Esophagus squamous epithelium (tissue), 5 donors: ENCODE measurements at regions not wholly inside any gene's neighbourhood (a gene's known extent, or its start where the extent isn't known, plus 50 kb on each side); places are given as distances from the start of the nearest gene placed in this dataset.
"Not testable (repeated sequence)": the region's sequence is repeated elsewhere in the genome, so short reads cannot be mapped to it uniquely, and the experiment has no call there.

Experiments
- DNase-seq: peaks from one replicate; lab custom pipeline; 2025; lab: John Stamatoyannopoulos, UW
- H3K27ac ChIP-seq, 4 donors: fragments of 200-600 bp; sonication (generic); one replicate each; pipeline ENCODE4 v1.5.1; 2016 to 2019; ENCODE audit warnings: mild to moderate bottlenecking in 1 of 4
- H3K27me3 ChIP-seq, 4 donors: fragments of 200-600 bp; sonication (generic); 1 replicate in 3 of 4; 2 replicates in 1 of 4; pipeline versions ENCODE4 v1.5.1 to v1.6.0; 2017 to 2021; ENCODE audit warnings: antibody characterized with exemption in 1 of 4
- H3K36me3 ChIP-seq, 3 donors: fragments of 200-600 bp; sonication (generic); one replicate each; pipeline ENCODE4 v1.5.1; 2016 to 2019
- H3K4me1 ChIP-seq, 3 donors: fragments of 200-600 bp; sonication (generic); one replicate each; pipeline ENCODE4 v1.5.1; 2017 to 2019
- H3K4me3 ChIP-seq, 4 donors: fragments of 200-600 bp; sonication (generic); 1 replicate in 3 of 4; 2 replicates in 1 of 4; pipeline ENCODE4 v1.5.1; 2016 to 2019; ENCODE audit warnings: mild to moderate bottlenecking in 2 of 4, moderate library complexity in 1 of 4
- H3K9me3 ChIP-seq, 3 donors: fragments of 200-600 bp; sonication (generic); one replicate each; pipeline ENCODE4 v1.5.1; 2016 to 2019
- CTCF ChIP-seq, 6 experiments: fragments of 450-650 bp in 4 of 6; fragments of 200-600 bp in 2 of 6; sonication (generic) in 2 of 6; IDR thresholded peaks; one replicate each; pipeline ENCODE4 v1.5.1; 2016 to 2019; ENCODE audit warnings: antibody characterized with exemption in 6 of 6, mild to moderate bottlenecking in 4 of 6, moderate library complexity in 4 of 6
- POLR2A ChIP-seq, 4 donors: fragments of 450-650 bp; IDR thresholded peaks; one replicate each; pipeline ENCODE4 v1.6.1; 2017; ENCODE audit warnings: antibody characterized with exemption in 4 of 4, mild to moderate bottlenecking in 4 of 4, moderate library complexity in 3 of 4
- WGBS, 2 donors: methylation state at CpG; one replicate each; pipeline ENCODE4 v1.1.5; 2018; 5-methylcytosine and 5-hydroxymethylcytosine counted together
- intact Hi-C: fragments of 100-400 bp; cut with DNase I; formaldehyde crosslinking; loops from one replicate; pipeline ENCODE4 v1.15.0; 2022
- donor health status: DM: yes; HTN: yes; CAD: no.

GRCh38 chr16:5186381-5186903 lies 88.8 kb upstream of the EEF2KMT start:
- H3K4me3 ChIP-seq = no peak overlapping the region
- no peaks in the 10 kb centered on the region for H3K9me3 ChIP-seq
- WGBS, 2 donors = 100% methylated on average over 1 of the region's 34 CpGs; no CpG with 5 or more reads in 1 of the 2 donors
- no peak overlapping the region for H3K27ac ChIP-seq
- TF ChIP-seq POLR2A (IDR thresholded peaks at IDR 0.05) = no peak
- TF ChIP-seq CTCF (IDR thresholded peaks at IDR 0.05) = no peak
- no peak for DNase-seq
- H3K36me3 ChIP-seq = no peaks in the 10 kb centered on the region
- H3K27me3 ChIP-seq = peaks cover 0 to 4% (median 0%) of the 10 kb centered on the region in 4 donors
- intact Hi-C loops = no loop called here
- H3K4me1 ChIP-seq = no peaks in the 10 kb centered on the region

GRCh38 chr16:5176505-5176904 lies 78.9 kb upstream of the EEF2KMT start:
- intact Hi-C loops = no loop called here
- peaks cover 0 to 13% (median 0%) of the 10 kb centered on the region in 3 donors for H3K9me3 ChIP-seq
- H3K4me1 ChIP-seq = no peaks in the 10 kb centered on the region
- H3K27me3 ChIP-seq = no peaks in the 10 kb centered on the region
- TF ChIP-seq CTCF (IDR thresholded peaks at IDR 0.05) = no peak
- no peak for TF ChIP-seq POLR2A (IDR thresholded peaks at IDR 0.05)
- H3K27ac ChIP-seq = no peak overlapping the region
- H3K36me3 ChIP-seq = no peaks in the 10 kb centered on the region
- no peak overlapping the region for H3K4me3 ChIP-seq
- 17 to 30% methylated on average over 4 of the region's 4 CpGs for WGBS, 2 donors
- no peak for DNase-seq

GRCh38 chr16:5175266-5175665 lies 77.7 kb upstream of the EEF2KMT start:
- intact Hi-C loops = no loop called here
- Histone ChIP-seq H3K4me3 (no peak overlapping the region), H3K27ac (no peak overlapping the region), H3K4me1 (no peaks in the 10 kb centered on the region), H3K9me3 (peaks cover 0 to 13% (median 0%) of the 10 kb centered on the region in 3 donors), H3K27me3 (no peaks in the 10 kb centered on the region), H3K36me3 (no peaks in the 10 kb centered on the region)
- 49 to 65% methylated on average over 5 of the region's 5 CpGs for WGBS, 2 donors
- no peak for DNase-seq
- TF ChIP-seq CTCF (IDR thresholded peaks at IDR 0.05) (no peak), POLR2A (IDR thresholded peaks at IDR 0.05) (no peak)

GRCh38 chr16:5166486-5166885 lies 68.9 kb upstream of the EEF2KMT start:
- no peaks in the 10 kb centered on the region for H3K4me1 ChIP-seq
- no peak overlapping the region for H3K4me3 ChIP-seq
- DNase-seq = no peak
- TF ChIP-seq CTCF (IDR thresholded peaks at IDR 0.05) (no peak), POLR2A (IDR thresholded peaks at IDR 0.05) (no peak)
- WGBS, 2 donors = 8 to 12% methylated on average over 6 of the region's 6 CpGs
- no peak overlapping the region for H3K27ac ChIP-seq
- no peaks in the 10 kb centered on the region for H3K9me3 ChIP-seq
- peaks cover 0 to 29% (median 0%) of the 10 kb centered on the region in 4 donors for H3K27me3 ChIP-seq
- no peaks in the 10 kb centered on the region for H3K36me3 ChIP-seq
- intact Hi-C loops = no loop called here

- 67% methylated on average over 1 of the region's 1 CpG; no CpG with 5 or more reads in 1 of the 2 donors for WGBS, 2 donors
- H3K4me3 ChIP-seq, DNase-seq, intact Hi-C loops, H3K9me3 ChIP-seq, H3K4me1 ChIP-seq, H3K27ac ChIP-seq, H3K36me3 ChIP-seq: not testable (repeated sequence)
- peaks cover 0 to 29% (median 0%) of the 10 kb centered on the region in 4 donors for H3K27me3 ChIP-seq
Observed at GRCh38 chr16:5165429-5165828, 67.8 kb upstream of the EEF2KMT start.

- H3K27me3 ChIP-seq = peaks cover 0 to 27% (median 0%) of the 10 kb centered on the region in 4 donors
- H3K36me3 ChIP-seq, H3K4me3 ChIP-seq, H3K4me1 ChIP-seq, H3K9me3 ChIP-seq, DNase-seq, H3K27ac ChIP-seq, intact Hi-C loops: not testable (repeated sequence)
- 68 to 85% methylated on average over 5 of the region's 5 CpGs for WGBS, 2 donors
Observed at GRCh38 chr16:5162801-5163200, 65.2 kb upstream of the EEF2KMT start.

GRCh38 chr16:5161888-5162287 lies 64.3 kb upstream of the EEF2KMT start:
- H3K27ac ChIP-seq, H3K4me3 ChIP-seq, H3K9me3 ChIP-seq, DNase-seq, intact Hi-C loops, H3K36me3 ChIP-seq, H3K4me1 ChIP-seq: not testable (repeated sequence)
- H3K27me3 ChIP-seq = peaks cover 0 to 18% (median 0%) of the 10 kb centered on the region in 4 donors
- WGBS, 2 donors = 90 to 92% methylated on average over 6 of the region's 6 CpGs

GRCh38 chr16:5160010-5160409 lies 62.4 kb upstream of the EEF2KMT start:
- H3K9me3 ChIP-seq, H3K27me3 ChIP-seq, intact Hi-C loops, H3K27ac ChIP-seq, H3K4me3 ChIP-seq, H3K4me1 ChIP-seq, H3K36me3 ChIP-seq, DNase-seq: not testable (repeated sequence)
- 56% methylated on average over 3 to 4 of the region's 4 CpGs for WGBS, 2 donors

GRCh38 chr16:5159537-5159936 lies 61.9 kb upstream of the EEF2KMT start:
- DNase-seq, H3K27me3 ChIP-seq, H3K4me3 ChIP-seq, H3K4me1 ChIP-seq, intact Hi-C loops, H3K9me3 ChIP-seq, H3K36me3 ChIP-seq, H3K27ac ChIP-seq: not testable (repeated sequence)
- WGBS, 2 donors = 42 to 54% methylated on average over 5 of the region's 5 CpGs
